ENCODE measurements at regions not wholly inside any gene's neighbourhood (a gene's known extent, or its start where the extent isn't known, plus 50 kb on each side); places are given as distances from the start of the nearest gene placed in this dataset.

DNA sequence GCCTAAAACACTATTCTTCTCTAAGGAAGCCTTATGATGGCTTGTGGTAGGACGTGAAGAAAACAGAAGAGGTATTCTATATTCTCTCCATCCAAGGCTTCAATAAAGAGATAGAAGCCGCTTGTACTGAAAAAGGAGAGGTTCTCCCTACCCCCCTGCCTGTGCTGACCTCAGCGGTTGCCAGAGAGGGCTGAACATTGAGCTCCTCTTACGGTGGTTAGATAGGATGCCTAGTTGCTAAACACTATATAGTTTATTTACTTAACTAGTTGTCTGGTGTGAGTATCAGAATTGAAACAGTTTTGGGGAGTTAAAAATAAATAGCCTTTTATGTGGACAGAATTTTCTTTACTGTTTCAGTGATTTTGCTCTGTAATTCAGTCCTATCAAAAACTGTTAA lies 112.2 kb downstream of the TFPI2 start:
- no peak overlapping the region for H3K27ac ChIP-seq
- no peak for TF ChIP-seq ZFX (IDR thresholded peaks at IDR 0.05; ENCODE audit: borderline replicate concordance)
- TF ChIP-seq, protein P1, sequence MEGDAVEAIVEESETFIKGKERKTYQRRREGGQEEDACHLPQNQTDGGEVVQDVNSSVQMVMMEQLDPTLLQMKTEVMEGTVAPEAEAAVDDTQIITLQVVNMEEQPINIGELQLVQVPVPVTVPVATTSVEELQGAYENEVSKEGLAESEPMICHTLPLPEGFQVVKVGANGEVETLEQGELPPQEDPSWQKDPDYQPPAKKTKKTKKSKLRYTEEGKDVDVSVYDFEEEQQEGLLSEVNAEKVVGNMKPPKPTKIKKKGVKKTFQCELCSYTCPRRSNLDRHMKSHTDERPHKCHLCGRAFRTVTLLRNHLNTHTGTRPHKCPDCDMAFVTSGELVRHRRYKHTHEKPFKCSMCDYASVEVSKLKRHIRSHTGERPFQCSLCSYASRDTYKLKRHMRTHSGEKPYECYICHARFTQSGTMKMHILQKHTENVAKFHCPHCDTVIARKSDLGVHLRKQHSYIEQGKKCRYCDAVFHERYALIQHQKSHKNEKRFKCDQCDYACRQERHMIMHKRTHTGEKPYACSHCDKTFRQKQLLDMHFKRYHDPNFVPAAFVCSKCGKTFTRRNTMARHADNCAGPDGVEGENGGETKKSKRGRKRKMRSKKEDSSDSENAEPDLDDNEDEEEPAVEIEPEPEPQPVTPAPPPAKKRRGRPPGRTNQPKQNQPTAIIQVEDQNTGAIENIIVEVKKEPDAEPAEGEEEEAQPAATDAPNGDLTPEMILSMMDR (IDR thresholded peaks at IDR 0.05), result no peak

DNA sequence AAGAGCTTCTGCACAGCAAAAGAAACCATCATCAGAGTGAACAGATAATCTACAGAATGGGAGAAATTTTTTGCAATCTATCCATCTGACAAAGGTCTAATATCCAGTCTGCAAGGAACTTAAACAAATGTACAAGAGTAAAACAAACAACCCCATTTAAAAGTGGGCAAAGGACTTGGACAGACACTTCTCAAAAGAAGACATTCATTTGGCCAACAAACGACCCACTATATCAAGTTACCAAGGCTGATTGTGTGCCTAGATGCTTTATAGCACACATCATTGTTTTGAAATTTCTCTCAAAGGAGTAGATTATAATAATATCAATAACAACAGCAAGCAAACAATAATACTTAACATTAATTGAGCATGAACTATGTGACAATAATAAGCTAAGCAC lies 117.1 kb downstream of the TFPI2 start:
- H3K27ac ChIP-seq, result no peak overlapping the region
- no peak for TF ChIP-seq ZFX (IDR thresholded peaks at IDR 0.05; ENCODE audit: borderline replicate concordance)
- TF ChIP-seq, protein P1 (IDR thresholded peaks at IDR 0.05), result no peak

DNA sequence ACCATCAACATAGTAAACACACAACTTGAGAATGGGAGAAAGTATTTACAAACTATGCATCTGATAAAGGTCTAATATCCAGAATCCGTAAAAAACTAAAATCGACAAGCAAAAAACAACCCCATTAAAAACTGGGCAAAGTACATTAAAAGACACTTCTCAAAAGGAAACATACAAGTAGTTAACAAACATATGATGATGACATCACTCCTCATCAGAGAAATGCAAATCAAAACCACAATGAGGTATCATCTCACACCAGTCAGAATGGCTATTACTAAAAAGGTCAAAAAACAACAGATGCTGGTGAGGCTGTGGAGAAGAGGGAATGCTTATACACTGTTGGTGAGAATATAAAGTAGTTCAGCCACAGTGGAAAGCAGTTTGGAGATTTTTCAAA lies 125.1 kb downstream of the TFPI2 start:
- H3K27ac ChIP-seq, result no peak overlapping the region
- TF ChIP-seq, protein P1 (IDR thresholded peaks at IDR 0.05), result no peak
- no peak for TF ChIP-seq ZFX (IDR thresholded peaks at IDR 0.05; ENCODE audit: borderline replicate concordance)

DNA sequence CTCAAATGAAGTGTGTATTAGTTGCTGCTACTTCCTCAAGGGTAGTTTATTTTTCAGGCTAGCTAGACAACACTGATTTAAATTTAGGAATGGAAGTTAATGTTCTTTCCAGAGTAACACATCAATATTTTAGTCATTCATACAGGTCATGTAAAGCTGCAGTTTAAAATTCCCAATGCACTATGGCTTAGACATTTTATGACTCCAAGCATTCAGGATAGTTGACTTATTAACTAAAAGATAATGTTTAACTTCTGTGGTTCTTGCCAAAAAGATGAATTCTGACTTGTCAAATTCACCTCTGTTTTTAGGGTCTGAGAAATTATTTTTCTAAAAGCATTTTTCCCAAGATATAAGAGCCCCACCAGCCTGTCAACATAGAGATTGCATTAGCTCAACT lies 131.9 kb downstream of the TFPI2 start:
- H3K27ac ChIP-seq, result no peak overlapping the region
- TF ChIP-seq ZFX (IDR thresholded peaks at IDR 0.05; ENCODE audit: borderline replicate concordance), result no peak
- TF ChIP-seq, protein P1 (IDR thresholded peaks at IDR 0.05), result no peak

DNA sequence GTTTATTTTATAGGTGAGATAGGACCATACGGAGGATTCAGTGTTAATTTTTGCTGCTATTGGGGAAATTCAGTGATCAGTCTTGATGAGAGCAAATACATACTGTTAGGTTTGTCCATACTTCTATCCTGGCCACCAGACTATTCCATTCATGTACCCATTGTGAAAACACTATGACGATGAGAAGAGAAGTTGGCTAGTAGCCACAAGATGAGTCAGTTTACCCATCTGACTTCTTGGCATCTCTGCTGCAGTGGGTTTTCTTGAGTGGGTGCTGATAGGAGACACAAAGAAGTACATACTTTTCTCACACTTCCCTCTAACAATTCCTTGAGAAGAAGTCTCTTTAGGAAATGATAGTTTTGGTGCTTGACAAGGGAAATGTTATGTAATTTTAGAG lies 133.1 kb downstream of the TFPI2 start:
- no peak overlapping the region for H3K27ac ChIP-seq
- TF ChIP-seq, protein P1 (IDR thresholded peaks at IDR 0.05), result no peak
- TF ChIP-seq ZFX (IDR thresholded peaks at IDR 0.05; ENCODE audit: borderline replicate concordance), result no peak

DNA sequence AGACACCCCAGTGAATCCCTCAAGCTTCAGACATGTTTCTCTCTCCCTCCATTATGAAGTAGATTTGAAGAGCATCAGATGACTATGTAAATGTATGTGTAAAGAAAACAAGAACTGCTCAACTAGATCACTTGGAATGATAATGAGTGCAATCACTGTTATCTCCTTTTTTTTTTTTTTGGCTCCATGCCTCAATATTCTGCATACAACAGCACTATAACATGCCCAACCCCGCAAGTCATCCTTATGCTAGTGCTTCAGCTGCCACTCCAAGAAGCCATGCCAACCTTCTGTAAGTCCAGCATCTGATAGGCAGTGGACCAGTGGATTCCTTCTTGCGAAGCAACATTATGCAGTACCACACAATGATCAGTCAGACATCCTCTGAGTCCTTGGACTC lies 133.7 kb downstream of the TFPI2 start:
- H3K27ac ChIP-seq, result no peak overlapping the region
- TF ChIP-seq, protein P1 (IDR thresholded peaks at IDR 0.05), result no peak
- TF ChIP-seq ZFX (IDR thresholded peaks at IDR 0.05; ENCODE audit: borderline replicate concordance), result no peak

DNA sequence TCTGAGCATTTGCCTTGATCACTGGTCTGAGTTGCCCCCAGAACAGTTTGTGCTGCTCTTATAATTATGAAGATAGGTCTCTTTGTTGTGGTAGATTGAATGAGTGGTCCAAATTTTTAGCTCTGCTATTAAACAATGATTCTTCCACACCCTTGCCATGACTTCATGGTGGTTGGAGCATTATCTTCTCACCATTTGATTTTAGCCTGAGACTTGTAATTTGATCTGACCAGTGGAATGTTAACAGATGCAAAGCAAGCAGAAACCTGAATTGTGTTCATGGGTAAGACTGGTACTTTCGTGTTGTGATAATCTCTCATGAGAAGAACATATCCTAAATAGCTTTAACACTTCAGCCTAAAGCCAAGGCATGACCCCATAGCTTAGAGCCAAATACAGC lies 139.1 kb downstream of the TFPI2 start:
- no peak overlapping the region for H3K27ac ChIP-seq
- TF ChIP-seq, protein P1 (IDR thresholded peaks at IDR 0.05), result no peak
- TF ChIP-seq ZFX (IDR thresholded peaks at IDR 0.05; ENCODE audit: borderline replicate concordance), result no peak

All from 22Rv1 (cell line).